GM06990 (cell line): ENCODE measurements at regions not wholly inside any gene's neighbourhood (a gene's known extent, or its start where the extent isn't known, plus 50 kb on each side); places are given as distances from the start of the nearest gene placed in this dataset.

Source experiments
- DNase-seq: peaks from one replicate; pipeline ENCODE4 v3.0.0-alpha.2; 2011; ENCODE audit not compliant: insufficient read length; ENCODE audit errors: extremely low read depth
- H3K27me3 ChIP-seq: replicated peaks from 2 replicates; pipeline ENCODE4 v1.6.0; 2011; ENCODE audit warnings: low read length; ENCODE audit not compliant: control insufficient read depth, insufficient read depth
- H3K36me3 ChIP-seq: 2 replicates; pipeline ENCODE4 v1.5.1; 2011; ENCODE audit warnings: low read length; ENCODE audit not compliant: control insufficient read depth, insufficient read depth
- H3K4me3 ChIP-seq: replicated peaks from 2 replicates; pipeline ENCODE4 v1.5.1; 2011; ENCODE audit warnings: low read depth, mild to moderate bottlenecking, control low read depth, low read length
- CTCF ChIP-seq: IDR thresholded peaks from 2 replicates; pipeline ENCODE4 v1.5.1; 2011; ENCODE audit warnings: low read length, control low read depth, mild to moderate bottlenecking, inconsistent platforms; ENCODE audit not compliant: insufficient read depth, poor library complexity, severe bottlenecking

- no peaks in the 10 kb centered on the region for H3K36me3 ChIP-seq
- no peak overlapping the region for H3K4me3 ChIP-seq
- TF ChIP-seq CTCF, result no peak
- DNase-seq, result no peak
- H3K27me3 ChIP-seq, result no peaks in the 10 kb centered on the region
Measured at GRCh38 chr18:14905350-14905749, 157.4 kb downstream of the ANKRD30B start.

- Histone ChIP-seq H3K4me3 (no peak overlapping the region), H3K36me3 (no peaks in the 10 kb centered on the region), H3K27me3 (no peaks in the 10 kb centered on the region)
- no peak for TF ChIP-seq CTCF
- no peak for DNase-seq
Measured at GRCh38 chr18:14905979-14906378, 158.0 kb downstream of the ANKRD30B start.

- Histone ChIP-seq H3K27me3 (no peaks in the 10 kb centered on the region), H3K4me3 (no peak overlapping the region), H3K36me3 (no peaks in the 10 kb centered on the region)
- TF ChIP-seq CTCF, result no peak
- no peak for DNase-seq
Measured at GRCh38 chr18:14907420-14907819, 159.4 kb downstream of the ANKRD30B start.

- no peak for DNase-seq
- TF ChIP-seq CTCF, result no peak
- Histone ChIP-seq H3K4me3 (no peak overlapping the region), H3K36me3 (no peaks in the 10 kb centered on the region), H3K27me3 (no peaks in the 10 kb centered on the region)
Measured at GRCh38 chr18:14908541-14908940, 160.6 kb downstream of the ANKRD30B start.

- DNase-seq, result no peak
- no peak overlapping the region for H3K4me3 ChIP-seq
- no peak for TF ChIP-seq CTCF
- no peaks in the 10 kb centered on the region for H3K27me3 ChIP-seq
- no peaks in the 10 kb centered on the region for H3K36me3 ChIP-seq
Measured at GRCh38 chr18:14912967-14913366, 165.0 kb downstream of the ANKRD30B start.

GRCh38 chr18:14914121-14914520, 166.1 kb downstream of the ANKRD30B start:
- H3K4me3 ChIP-seq, result no peak overlapping the region
- H3K27me3 ChIP-seq, result no peaks in the 10 kb centered on the region
- TF ChIP-seq CTCF, result no peak
- DNase-seq, result no peak
- no peaks in the 10 kb centered on the region for H3K36me3 ChIP-seq
